Chondrocyte (in vitro differentiated cells): ENCODE measurements at regions not wholly inside any gene's neighbourhood (a gene's known extent, or its start where the extent isn't known, plus 50 kb on each side); places are given as distances from the start of the nearest gene placed in this dataset.
A peak's percentile ranks its signal among the peaks of the same experiment; 100 is the strongest.
"Not testable (repeated sequence)": the region's sequence is repeated elsewhere in the genome, so short reads cannot be mapped to it uniquely, and the experiment has no call there.

ENCODE experiments used
- DNase-seq: peaks from one replicate; pipeline ENCODE4 v3.0.0; 2021; ENCODE audit warnings: mixed read lengths, low spot score
- H3K27ac Mint-ChIP-seq: one replicate; pipeline ENCODE4 v1.8.0; 2021; ENCODE audit warnings: mild to moderate bottlenecking, moderate library complexity, mixed read lengths; ENCODE audit not compliant: unreplicated experiment
- H3K27me3 Mint-ChIP-seq: 2 replicates; pipeline ENCODE4 v1.8.0; 2021; ENCODE audit warnings: low read depth, mixed read lengths
- H3K36me3 Mint-ChIP-seq: 2 replicates; pipeline ENCODE4 v1.8.0; 2021; ENCODE audit warnings: low read depth, mixed read lengths
- H3K4me1 Mint-ChIP-seq: 2 replicates; pipeline ENCODE4 v1.8.0; 2021; ENCODE audit warnings: low read depth, mild to moderate bottlenecking, mixed read lengths
- H3K4me3 Mint-ChIP-seq: one replicate; pipeline ENCODE4 v1.8.0; 2021; ENCODE audit warnings: mild to moderate bottlenecking, moderate library complexity, mixed read lengths; ENCODE audit not compliant: unreplicated experiment
- H3K9me3 Mint-ChIP-seq: 2 replicates; pipeline ENCODE4 v1.8.0; 2021; ENCODE audit warnings: low read depth, mixed read lengths
- CTCF ChIP-seq: fragments of 200-600 bp; sonication (generic); IDR thresholded peaks from 2 replicates; pipeline ENCODE4 v1.5.0; 2021; ENCODE audit warnings: antibody characterized with exemption, mild to moderate bottlenecking, moderate library complexity

- Mint-ChIP-seq H3K4me1 (no peaks in the 10 kb centered on the region), H3K36me3 (no peaks in the 10 kb centered on the region), H3K4me3 (no peak overlapping the region), H3K27ac (no peak overlapping the region), H3K9me3 (no peaks in the 10 kb centered on the region), H3K27me3 (no peaks in the 10 kb centered on the region)
- DNase-seq, result no peak
- no peak for TF ChIP-seq CTCF
Measured at GRCh38 chr15:96477227-96477626, 146.7 kb downstream of the NR2F2 start.

- H3K27me3 Mint-ChIP-seq, H3K36me3 Mint-ChIP-seq, DNase-seq, H3K4me3 Mint-ChIP-seq, H3K27ac Mint-ChIP-seq, H3K4me1 Mint-ChIP-seq, H3K9me3 Mint-ChIP-seq: not testable (repeated sequence)
Measured at GRCh38 chr15:96484412-96484811, 153.9 kb downstream of the NR2F2 start.

GRCh38 chr15:96484830-96485229 lies 154.3 kb downstream of the NR2F2 start:
- TF ChIP-seq CTCF, result no peak
- Mint-ChIP-seq H3K27ac (no peak overlapping the region), H3K4me1 (no peaks in the 10 kb centered on the region), H3K4me3 (no peak overlapping the region), H3K9me3 (peaks cover 3% of the 10 kb centered on the region), H3K27me3 (peaks cover 4% of the 10 kb centered on the region), H3K36me3 (no peaks in the 10 kb centered on the region)
- no peak for DNase-seq

- Mint-ChIP-seq H3K4me3 (no peak overlapping the region), H3K27ac (no peak overlapping the region), H3K27me3 (peaks cover 4% of the 10 kb centered on the region), H3K9me3 (peaks cover 3% of the 10 kb centered on the region), H3K36me3 (no peaks in the 10 kb centered on the region), H3K4me1 (no peaks in the 10 kb centered on the region)
- DNase-seq, result no peak
- TF ChIP-seq CTCF, result no peak
Measured at GRCh38 chr15:96487245-96487644, 156.7 kb downstream of the NR2F2 start.

- H3K27ac Mint-ChIP-seq, result not testable (repeated sequence)
Measured at GRCh38 chr15:96491066-96491699, 160.7 kb downstream of the NR2F2 start.

GRCh38 chr15:96491700-96492644 lies 161.5 kb downstream of the NR2F2 start:
- DNase-seq, H3K27ac Mint-ChIP-seq, H3K36me3 Mint-ChIP-seq, H3K4me1 Mint-ChIP-seq, H3K27me3 Mint-ChIP-seq, H3K9me3 Mint-ChIP-seq: not testable (repeated sequence)
- TF ChIP-seq CTCF, result peak; percentile 55
- H3K4me3 Mint-ChIP-seq, result peak overlapping the region; percentile 53

More at GRCh38 chr15:96491066-96491699, 160.7 kb downstream of the NR2F2 start:
- H3K27me3 Mint-ChIP-seq, H3K4me1 Mint-ChIP-seq, H3K36me3 Mint-ChIP-seq, DNase-seq, H3K9me3 Mint-ChIP-seq: not testable (repeated sequence)
- peak overlapping the region; percentile 49 for H3K4me3 Mint-ChIP-seq
